ENCODE measurements at regions not wholly inside any gene's neighbourhood (a gene's known extent, or its start where the extent isn't known, plus 50 kb on each side); places are given as distances from the start of the nearest gene placed in this dataset.

- no peak for TF ChIP-seq CTCF (optimal IDR thresholded peaks at IDR 0.05 in 1 of 3, IDR thresholded peaks at IDR 0.05 in 1 of 3, conservative IDR thresholded peaks at IDR 0.05 in 1 of 3; ENCODE audit: extremely low read depth in 1 of 3, insufficient read depth in 2 of 3, low read length in 3 of 3)
- no peak for TF ChIP-seq EZH2 (IDR thresholded peaks at IDR 0.05; ENCODE audit: low read length)
Measured at GRCh38 chr18:65221115-65221514, 529.7 kb upstream of the CDH7 start.

Data from keratinocyte (primary cell).